Neural crest cell (in vitro differentiated cells): ENCODE measurements at regions not wholly inside any gene's neighbourhood (a gene's known extent, or its start where the extent isn't known, plus 50 kb on each side); places are given as distances from the start of the nearest gene placed in this dataset.

ENCODE experiments used
- DNase-seq: peaks from one replicate; pipeline ENCODE4 v3.0.0; 2021; ENCODE audit warnings: low read depth, mixed read lengths, low spot score
- H3K27ac Mint-ChIP-seq: one replicate; pipeline ENCODE4 v1.8.0; 2021; ENCODE audit warnings: mild to moderate bottlenecking, mixed read lengths; ENCODE audit not compliant: unreplicated experiment
- H3K27me3 Mint-ChIP-seq: 2 replicates; pipeline ENCODE4 v1.8.0; 2021; ENCODE audit warnings: low read depth, mild to moderate bottlenecking, mixed read lengths
- H3K36me3 Mint-ChIP-seq: 2 replicates; pipeline ENCODE4 v1.8.0; 2021; ENCODE audit warnings: low read depth, mild to moderate bottlenecking, mixed read lengths
- H3K4me1 Mint-ChIP-seq: 2 replicates; pipeline ENCODE4 v1.8.0; 2021; ENCODE audit warnings: mixed read lengths
- H3K4me3 Mint-ChIP-seq: one replicate; pipeline ENCODE4 v1.8.0; 2021; ENCODE audit warnings: mild to moderate bottlenecking, mixed read lengths
- H3K9me3 Mint-ChIP-seq: 2 replicates; pipeline ENCODE4 v1.8.0; 2021; ENCODE audit warnings: mixed read lengths
- CTCF ChIP-seq: fragments of 200-600 bp; sonication (generic); conservative IDR thresholded peaks from 2 replicates; pipeline ENCODE4 v1.5.0; 2021; ENCODE audit warnings: antibody characterized with exemption, mild to moderate bottlenecking

GRCh38 chr7:24125765-24126164 lies 158.2 kb upstream of the NPY start:
- no peaks in the 10 kb centered on the region for H3K27me3 Mint-ChIP-seq
- H3K27ac Mint-ChIP-seq = no peak overlapping the region
- no peak overlapping the region for H3K4me3 Mint-ChIP-seq
- no peaks in the 10 kb centered on the region for H3K4me1 Mint-ChIP-seq
- no peak for TF ChIP-seq CTCF
- no peak for DNase-seq
- H3K9me3 Mint-ChIP-seq = no peaks in the 10 kb centered on the region
- H3K36me3 Mint-ChIP-seq = no peaks in the 10 kb centered on the region

GRCh38 chr7:24127930-24128329 lies 156.1 kb upstream of the NPY start:
- Mint-ChIP-seq H3K4me3 (no peak overlapping the region), H3K36me3 (no peaks in the 10 kb centered on the region), H3K9me3 (no peaks in the 10 kb centered on the region), H3K4me1 (no peaks in the 10 kb centered on the region), H3K27ac (no peak overlapping the region), H3K27me3 (no peaks in the 10 kb centered on the region)
- no peak for DNase-seq
- no peak for TF ChIP-seq CTCF

- no peak for TF ChIP-seq CTCF
- Mint-ChIP-seq H3K4me1 (no peaks in the 10 kb centered on the region), H3K27me3 (no peaks in the 10 kb centered on the region), H3K27ac (no peak overlapping the region), H3K9me3 (no peaks in the 10 kb centered on the region), H3K4me3 (no peak overlapping the region), H3K36me3 (no peaks in the 10 kb centered on the region)
- DNase-seq = no peak
Observed at GRCh38 chr7:24129597-24129996, 154.4 kb upstream of the NPY start.

GRCh38 chr7:24130631-24131030 lies 153.4 kb upstream of the NPY start:
- no peak for DNase-seq
- H3K27me3 Mint-ChIP-seq = no peaks in the 10 kb centered on the region
- no peaks in the 10 kb centered on the region for H3K4me1 Mint-ChIP-seq
- no peak overlapping the region for H3K4me3 Mint-ChIP-seq
- no peaks in the 10 kb centered on the region for H3K36me3 Mint-ChIP-seq
- no peak overlapping the region for H3K27ac Mint-ChIP-seq
- H3K9me3 Mint-ChIP-seq = no peaks in the 10 kb centered on the region
- TF ChIP-seq CTCF = no peak

- TF ChIP-seq CTCF = no peak
- Mint-ChIP-seq H3K4me1 (no peaks in the 10 kb centered on the region), H3K9me3 (no peaks in the 10 kb centered on the region), H3K27ac (no peak overlapping the region), H3K4me3 (no peak overlapping the region), H3K27me3 (no peaks in the 10 kb centered on the region), H3K36me3 (no peaks in the 10 kb centered on the region)
- DNase-seq = no peak
Observed at GRCh38 chr7:24133691-24134090, 150.3 kb upstream of the NPY start.

GRCh38 chr7:24134535-24134934 lies 149.5 kb upstream of the NPY start:
- no peak for DNase-seq
- no peaks in the 10 kb centered on the region for H3K36me3 Mint-ChIP-seq
- no peak overlapping the region for H3K27ac Mint-ChIP-seq
- no peaks in the 10 kb centered on the region for H3K9me3 Mint-ChIP-seq
- H3K27me3 Mint-ChIP-seq = no peaks in the 10 kb centered on the region
- no peak overlapping the region for H3K4me3 Mint-ChIP-seq
- TF ChIP-seq CTCF = no peak
- no peaks in the 10 kb centered on the region for H3K4me1 Mint-ChIP-seq
